ENCODE measurements at regions not wholly inside any gene's neighbourhood (a gene's known extent, or its start where the extent isn't known, plus 50 kb on each side); places are given as distances from the start of the nearest gene placed in this dataset.

DNA sequence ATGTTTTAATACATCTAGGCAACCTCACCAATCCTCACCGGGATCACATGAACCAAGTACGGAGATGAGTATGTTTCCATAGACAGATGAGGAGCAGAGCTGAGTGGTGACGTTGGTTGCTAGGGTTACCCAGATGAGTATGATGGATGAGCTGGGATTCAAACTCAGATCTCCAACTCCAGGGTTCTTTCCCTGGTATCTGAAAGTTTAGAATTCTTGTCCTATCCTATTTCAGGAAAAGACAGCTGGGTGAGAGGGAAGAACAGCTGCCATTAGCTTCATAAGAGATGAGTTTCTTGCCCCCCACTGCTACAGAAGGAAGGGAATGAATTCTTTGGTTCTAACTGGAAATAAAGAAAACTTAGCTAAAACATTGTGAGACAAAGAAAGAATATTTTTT lies 728.9 kb upstream of the TBX3 start:
- no peak for DNase-seq

DNA sequence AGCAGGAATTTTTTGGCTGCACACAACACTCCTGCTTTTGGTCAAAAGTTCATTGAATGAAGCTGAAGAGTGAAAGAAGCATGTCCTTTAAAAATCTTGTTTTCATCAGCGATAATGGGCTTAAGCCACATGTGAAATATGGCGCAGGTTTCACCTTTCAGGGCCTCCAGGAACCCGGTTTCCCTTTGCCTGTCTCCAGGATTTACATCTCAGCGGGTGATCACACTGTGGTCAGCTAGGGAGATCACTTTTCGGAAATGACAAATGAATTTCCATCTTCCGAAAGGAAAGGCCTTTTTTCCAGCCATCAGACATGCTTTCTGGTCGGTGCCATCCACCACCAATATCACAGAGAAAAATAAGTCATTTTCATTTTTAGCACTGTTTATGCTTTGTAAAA lies 727.1 kb upstream of the TBX3 start:
- no peak for DNase-seq

DNA sequence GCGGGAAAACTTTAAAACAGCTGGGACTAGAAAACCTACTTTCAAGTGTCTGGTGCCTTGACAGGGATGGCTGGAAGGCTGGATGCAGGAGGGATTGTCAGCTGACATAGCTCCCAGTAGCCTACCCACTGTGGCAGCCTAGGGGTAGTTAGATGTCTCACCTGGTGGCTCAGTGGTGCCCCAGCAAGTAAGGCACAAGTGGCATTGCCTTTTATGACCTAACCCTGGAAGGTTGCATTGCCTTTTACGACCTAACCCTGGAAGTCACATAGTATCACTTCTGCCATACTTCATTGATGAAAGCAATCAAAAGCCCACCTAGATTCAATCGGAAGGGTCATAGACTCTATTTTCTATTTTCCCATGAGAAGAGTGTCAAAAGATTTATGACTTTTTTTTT lies 724.7 kb upstream of the TBX3 start:
- DNase-seq, result no peak

DNA sequence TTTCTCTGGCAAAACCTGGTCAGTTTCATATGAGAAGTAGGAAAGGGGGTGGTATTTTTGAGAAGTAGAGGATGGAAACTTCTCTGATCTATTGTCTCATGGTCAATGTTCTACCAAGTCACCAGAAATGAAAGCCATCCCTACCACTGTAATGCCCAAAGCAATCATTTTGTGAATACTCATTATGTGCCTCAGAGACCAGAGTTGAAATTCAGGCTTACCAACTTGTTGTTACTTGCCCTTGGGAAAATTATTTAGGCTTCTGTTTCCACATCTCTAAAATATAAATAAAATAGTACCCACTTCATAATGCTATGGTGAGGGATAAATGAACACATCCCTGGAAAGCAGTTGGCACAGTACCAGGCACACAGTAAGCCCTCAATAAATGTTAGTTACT lies 723.7 kb upstream of the TBX3 start:
- DNase-seq, result no peak

DNA sequence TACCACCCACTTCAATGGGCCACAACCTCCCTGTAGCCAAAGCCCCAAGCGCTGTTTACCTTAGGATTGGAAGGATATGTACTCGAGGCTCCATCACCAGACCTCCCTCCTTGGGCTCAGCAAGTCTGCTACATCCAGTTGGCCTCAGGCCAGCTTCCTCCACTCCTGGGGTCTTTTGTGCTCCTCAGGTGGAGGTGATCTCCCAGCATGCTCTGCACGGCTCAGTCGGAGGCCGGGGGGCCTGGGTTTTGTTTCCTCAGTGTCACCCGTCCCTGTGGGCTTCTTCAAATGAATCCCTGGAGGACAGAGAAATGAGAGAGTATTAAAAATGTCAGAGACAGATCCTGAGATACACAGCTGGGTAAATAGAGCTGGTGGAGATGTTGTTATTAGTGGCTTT lies 723.1 kb upstream of the TBX3 start:
- peak; percentile 52 for DNase-seq

DNA sequence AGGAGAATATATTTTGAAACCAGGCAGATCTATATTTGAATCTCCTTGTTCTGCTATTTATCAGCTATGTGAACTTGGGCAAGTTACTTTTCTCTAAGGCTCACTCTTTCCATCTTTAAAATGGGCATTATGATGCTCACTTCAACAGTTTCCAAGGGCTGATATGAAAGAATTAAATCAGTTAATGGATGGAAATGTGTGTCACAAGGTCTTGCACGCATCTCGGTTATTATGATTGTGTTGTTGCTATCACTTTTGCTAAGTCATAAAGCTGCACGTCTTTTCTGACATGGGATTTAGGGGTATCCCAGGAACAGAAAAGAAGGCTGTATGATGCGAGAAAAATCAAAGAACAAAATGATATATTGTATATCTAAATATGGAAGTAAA lies 721.5 kb upstream of the TBX3 start:
- no peak for DNase-seq

DNA sequence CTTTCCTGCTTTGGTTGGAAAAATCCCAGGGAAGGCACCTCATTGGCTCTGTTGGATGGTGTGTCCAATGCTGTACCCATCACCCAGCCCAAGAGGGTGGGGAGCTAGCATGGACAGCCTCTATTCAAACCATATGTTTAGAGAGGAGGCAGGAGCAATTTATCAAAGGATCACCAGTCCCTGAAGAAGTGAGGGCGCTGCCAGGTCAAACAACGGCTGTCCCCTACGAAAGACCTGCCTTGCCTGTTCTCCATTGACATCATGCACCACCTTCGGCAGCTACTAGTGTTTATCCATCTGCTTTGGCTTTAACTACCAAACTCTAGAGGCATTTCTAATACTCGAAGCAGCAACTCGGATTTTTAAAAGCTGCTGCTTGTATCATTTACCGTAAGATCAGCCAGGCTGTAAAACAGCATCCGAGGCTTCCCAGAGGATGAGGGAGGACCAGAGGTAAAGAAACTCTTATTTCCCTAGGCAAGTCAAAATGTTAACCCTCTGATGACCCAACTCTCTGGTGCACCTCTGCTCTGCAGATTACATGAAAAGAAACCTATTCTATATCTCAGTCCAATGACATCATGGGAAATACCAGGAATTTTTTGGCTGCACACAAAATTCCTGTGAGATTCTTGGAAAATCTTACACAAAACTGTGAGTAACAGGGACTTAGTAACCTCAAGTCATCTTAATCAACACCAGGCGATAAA lies 720.9 kb upstream of the TBX3 start:
- DNase-seq, result no peak

DNA sequence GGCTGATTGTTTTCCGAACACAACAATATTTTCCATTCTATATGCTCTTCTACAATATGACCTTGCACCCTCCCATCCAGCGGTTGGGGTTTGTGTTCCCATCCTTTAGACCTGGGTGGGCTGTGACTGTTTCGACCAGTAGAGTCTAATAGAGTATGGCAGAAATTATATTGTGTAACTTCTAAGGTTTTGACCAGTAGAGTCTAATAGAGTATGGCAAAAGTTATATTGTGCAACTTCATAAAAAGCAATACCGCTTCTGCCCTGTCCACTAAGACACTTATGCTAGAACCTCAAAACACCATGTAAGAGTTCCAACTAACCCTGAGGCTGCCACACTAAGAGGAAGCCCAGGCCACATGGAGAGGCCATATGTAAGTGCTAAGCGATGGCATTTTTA lies 719.7 kb upstream of the TBX3 start:
- DNase-seq, result no peak

DNA sequence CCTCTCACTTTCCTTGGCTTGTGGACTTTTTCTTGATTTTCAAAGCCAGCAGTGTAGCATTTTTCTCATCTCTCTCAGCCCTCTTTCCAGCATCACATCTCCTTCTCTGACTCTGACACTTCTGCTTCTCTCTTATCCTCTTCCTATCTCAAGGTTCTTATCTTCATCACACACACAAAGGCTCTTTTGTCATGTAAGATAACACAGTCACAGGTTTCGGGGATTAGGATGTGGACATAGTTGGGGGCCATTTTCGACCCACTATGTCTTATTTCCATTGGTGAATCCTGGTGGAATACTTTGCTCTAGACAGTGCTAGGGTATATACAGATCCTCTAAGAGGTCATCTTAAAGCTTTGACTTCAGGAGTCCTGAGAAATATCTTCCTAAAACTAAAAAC lies 719.3 kb upstream of the TBX3 start:
- no peak for DNase-seq

DNA sequence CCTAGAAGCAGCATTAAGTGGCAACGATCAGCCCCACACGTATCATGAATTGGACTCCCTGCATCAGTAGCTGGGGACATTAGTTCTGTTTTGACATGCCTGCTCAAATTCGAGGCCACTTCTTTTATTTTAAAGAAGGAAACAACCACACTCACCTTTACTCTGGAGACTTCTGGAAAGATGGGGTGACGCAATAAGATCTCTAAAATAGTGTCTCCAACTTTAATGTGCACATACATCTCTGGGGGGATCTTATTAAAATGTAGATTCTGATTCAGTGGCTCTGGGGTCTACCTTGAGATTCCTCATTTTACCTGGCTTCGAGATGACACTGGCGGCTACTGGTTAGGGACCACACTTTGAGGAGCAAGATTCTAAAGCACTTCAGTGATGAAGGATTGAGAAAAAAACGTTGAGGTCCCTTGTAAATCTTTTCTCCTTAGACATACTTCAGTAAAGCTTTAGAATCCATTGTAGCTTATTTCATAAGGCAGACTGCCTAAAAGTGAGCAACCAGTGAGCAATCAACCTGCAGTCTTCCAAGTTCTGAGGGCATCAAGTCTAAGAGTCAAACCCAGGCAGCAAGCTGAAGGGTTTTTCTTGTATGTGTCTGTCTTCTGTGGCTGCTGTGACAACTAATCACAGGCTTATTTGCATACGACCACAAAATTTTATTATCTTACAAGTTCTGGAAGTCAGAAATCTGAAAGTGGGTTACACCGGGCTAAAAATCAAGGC lies 718.6 kb upstream of the TBX3 start:
- DNase-seq, result no peak

DNA sequence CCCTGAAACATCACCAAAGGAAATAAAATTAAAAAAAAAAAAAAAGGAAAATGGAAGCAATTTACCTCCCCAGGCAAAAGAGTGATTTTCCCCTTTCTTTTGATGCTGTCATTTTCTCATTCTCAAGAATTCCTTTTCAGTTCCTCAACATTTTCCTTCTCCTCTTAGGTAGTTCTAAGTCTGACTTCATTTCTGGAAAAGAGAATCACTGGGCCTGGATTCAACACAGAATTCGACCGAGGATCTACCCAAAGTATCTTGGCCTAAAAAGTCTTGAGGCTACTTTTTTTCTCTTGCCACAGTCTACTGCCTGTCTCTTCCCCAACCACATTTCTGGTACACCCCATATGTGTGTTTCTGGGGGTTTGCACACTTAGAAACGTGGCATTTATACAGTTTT lies 717.8 kb upstream of the TBX3 start:
- no peak for DNase-seq

DNA sequence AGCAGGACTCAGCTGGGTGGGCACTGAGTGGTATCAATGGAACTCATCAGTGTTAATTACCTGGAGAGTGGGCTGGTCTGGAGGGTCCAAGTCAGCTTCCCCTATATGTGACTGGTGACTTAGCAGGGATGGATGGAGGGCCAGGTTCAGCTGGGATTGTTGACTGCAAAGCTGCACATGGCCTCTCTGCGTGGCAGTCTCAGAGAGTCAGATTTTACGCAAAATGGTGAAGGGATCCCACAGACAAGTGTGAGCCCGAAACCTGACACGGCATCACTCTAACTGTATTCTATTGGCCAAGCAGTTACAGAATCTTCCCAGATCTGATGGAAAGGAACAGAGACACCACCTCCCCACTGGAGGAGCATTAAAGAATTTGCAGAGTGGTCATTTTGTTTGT lies 716.0 kb upstream of the TBX3 start:
- DNase-seq, result no peak

DNA sequence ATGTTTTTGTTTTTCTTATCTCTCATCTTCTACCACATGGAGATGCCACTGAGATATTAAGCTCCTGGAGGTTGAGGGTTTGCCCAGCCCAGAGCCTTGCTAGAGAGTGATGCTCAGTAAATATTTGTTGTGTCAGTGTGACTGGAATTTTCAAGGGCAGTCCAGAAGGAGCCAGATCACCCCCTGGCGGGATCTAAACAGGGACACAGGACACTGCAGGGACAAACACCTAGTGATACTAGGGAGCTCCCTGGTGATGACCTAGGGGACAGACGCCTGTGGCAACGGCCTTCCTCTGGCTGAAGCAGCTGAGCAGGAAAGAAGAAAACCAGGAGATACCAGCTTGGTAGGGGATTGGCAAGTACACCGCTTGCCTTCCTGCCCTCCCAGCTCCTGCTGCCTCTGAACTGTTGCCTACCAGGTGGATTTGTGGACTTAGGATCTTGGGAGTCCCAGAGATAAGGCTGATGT lies 714.4 kb upstream of the TBX3 start:
- DNase-seq, result peak; percentile 34

DNA sequence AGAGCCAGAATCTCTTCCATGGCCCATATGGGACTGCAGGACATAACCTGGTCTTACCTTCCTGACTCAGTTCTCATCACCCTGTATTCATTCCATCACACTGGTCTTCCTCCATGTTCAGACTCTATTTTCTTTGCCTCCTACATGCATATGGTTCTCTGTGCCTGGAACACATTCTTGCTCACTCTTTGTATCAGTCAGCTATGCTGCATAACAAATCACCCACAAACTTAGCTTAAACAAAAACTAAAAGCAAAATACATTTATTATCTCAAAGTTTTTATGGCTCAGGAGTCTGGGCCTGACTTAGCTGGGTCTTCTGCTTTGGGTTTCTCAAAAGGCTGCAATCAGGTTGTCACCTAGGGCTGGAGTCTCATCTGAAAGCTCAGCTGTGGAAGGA lies 712.6 kb upstream of the TBX3 start:
- no peak for DNase-seq

DNA sequence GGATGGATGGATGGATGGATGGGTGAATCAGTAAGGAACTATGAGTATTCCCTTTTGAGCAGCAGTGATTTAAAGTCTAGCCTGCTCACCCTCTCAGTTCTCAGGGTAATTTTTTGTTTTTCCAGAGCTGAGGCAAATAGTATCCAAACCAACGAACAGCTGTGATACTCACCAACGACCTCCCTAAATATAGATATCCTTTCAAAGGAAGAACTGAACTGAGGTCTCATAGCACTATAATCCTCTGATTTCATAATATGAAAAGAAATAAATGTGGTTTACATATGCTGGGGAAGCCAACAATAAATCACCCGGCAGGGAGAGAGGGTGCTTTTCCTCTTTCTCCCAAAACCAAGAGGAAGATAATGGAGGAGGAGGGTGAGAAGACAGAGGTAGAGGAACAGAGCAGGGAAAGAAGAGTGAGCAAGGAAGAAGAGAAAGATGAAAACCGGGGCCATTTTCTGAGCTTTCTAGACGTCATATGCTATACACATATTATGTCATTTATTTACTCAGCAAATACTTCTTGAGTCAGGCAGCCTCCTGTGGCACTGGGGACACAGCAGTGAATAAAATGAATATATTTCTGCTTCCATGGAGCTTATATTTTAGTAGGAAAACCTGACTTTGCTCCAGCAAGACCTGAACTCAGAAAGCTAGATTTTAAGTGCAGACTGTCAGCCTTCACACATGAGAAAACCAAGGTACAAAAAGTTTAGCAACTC lies 710.7 kb upstream of the TBX3 start:
- DNase-seq, result peak; percentile 18

DNA sequence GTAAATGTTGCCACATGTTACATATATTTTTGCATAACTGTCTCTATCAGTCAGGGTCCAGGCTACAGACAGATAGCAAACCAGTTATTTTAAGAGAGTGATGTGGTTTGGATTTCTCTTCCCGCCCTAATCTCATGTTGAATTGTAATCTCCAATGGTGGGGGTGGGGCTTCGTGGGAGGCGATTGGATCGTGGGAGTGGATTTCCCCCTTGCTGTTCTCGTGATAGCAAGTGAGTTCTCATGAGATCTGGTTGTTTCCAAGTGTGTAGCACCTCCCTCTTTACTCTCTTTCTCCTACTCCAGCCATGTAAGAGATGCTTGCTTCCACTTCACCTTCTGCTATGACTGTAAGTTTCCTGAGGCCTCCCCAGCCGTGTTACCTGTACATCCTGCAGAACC lies 704.2 kb upstream of the TBX3 start:
- DNase-seq, result no peak

DNA sequence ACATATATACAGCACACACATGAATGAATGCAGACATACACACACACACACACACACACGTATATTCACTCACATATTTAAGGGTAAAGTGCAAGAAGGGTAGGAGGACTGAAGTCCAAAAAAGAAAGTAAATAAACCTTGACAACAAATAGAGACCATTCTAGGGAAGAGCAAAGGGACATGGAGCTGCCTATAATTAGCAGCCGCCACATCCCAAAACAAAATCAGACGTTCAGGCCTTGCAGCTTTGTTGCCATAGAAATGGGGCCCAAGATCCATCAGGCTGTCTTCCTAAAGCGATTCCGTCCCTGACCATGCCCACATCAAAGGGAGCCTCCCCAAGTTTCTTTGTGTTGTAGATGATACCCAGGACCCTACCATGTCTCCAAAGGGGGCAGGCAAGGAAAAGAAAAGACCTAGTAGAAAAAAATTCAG lies 703.5 kb upstream of the TBX3 start:
- DNase-seq, result no peak

DNA sequence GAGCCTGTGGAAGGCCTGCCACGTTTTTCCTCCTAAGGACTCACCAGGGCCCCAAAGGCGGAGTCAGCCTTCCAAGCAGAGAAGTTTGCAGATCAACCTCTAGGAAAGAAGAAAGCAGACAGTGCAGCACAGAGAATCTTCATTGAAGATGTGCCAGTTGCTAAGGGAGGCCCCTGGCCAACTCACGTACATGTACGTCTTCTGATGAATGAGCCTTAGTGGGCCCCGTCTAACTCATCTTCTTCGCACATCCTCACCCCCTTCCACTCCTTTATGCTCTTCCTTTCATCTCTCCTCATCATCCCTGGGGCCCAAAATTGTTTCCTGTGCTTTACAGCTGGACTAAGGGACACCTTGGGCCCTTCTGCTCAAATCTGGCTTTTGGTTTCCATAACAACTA lies 703.0 kb upstream of the TBX3 start:
- DNase-seq, result no peak

DNA sequence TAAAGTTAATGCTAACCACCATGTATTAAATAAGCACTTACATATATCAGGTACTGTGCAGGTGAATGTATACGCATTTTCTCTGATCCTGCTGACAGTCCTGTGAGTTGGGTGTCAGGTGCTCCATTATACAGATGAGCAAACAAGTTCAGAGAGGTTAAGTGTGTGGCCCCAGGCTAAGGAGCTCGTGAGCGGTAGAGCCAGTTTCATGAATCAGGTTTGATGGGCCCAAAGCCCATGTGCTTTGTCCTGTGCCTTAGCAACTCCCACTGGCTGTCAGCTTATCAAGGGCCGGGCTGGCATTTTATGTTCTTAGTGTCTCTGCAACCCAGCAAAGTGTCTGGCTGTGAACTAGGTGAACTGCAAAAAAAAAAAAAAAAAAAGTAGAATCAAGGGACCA lies 701.2 kb upstream of the TBX3 start:
- DNase-seq, result no peak

DNA sequence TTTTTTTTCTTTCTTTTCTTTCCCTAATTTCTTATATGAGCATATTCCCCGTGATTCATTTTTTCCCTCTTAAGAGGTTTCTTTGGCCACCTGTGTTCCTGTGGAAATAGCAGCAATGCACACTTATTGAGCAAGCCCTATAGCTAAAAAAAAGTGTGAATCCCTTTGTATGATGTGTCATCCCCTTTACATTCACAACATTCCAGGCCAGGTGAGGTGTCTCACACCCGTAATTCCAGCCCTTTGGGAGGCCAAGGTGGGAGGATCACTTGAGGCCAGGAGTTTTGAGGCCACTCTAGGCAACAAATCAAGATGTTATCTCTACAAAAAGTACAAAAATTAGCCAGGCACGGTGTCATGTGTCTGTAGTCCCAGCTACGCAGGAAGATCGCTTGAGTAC lies 700.4 kb upstream of the TBX3 start:
- DNase-seq, result no peak

DNA sequence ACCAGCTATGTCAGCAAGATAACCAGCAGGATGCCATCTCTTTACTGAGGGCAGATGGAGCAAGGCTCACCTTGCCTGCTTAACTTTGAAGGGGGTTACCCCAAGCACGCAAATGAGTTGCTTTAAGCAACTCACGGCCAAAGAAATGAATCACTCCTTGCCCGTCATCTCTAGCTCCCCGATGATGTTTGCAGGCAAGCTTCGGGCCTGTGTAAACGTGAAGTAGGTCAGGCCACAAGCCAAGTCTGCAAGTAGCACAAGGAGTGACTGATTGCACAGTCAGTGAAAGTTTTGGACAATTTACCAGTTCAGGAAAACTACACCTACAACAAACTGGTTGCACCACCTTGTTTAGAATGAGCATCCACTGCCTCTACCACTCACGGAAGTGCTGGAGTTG lies 699.7 kb upstream of the TBX3 start:
- no peak for DNase-seq

DNA sequence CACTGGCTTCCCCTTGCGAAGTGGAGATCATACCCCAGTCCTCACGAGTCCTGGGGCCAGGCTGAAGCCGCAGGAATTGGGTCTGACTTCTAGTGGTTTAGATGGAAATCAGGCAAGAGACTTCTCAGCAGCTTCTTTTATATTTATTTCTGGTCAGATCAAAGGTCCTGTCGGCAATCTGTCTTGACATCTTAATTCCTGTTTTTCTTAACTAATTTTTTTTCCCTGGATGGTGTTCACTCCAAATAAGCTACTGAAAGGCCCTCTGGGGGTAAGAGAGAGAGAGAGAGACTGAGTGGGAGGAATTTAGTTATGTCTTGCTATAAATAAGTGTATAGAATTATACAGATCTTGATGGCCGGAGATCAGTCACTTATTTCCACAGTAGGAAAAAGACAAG lies 698.7 kb upstream of the TBX3 start:
- no peak for DNase-seq

DNA sequence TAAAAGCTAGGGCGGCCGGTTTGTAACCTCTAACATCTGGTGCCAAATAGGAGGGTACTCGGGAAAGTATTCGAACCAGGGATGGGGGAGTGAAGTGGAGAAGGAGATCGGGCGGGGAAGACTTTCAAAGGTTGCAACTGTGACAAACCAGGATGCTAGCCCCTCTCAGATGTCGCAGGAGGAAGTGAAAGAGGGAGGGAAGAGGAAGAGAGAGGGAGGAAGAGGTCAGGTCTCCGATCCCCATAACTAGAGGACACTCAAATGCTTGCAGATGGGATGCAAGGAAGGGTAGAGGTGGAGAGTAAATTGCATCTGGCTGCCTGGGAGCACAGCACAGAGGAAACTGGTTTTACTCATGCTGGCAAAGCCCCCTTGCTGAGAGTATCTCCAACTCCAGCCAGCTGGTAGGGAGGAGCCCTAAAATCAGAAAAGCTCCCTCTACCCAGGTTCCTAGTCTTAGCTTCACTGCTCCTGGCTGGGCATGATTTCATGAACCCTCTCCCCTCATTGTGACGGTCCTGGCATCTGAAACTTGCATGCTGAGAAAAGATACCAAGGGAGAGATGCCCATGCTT lies 696.7 kb upstream of the TBX3 start:
- no peak for DNase-seq

DNA sequence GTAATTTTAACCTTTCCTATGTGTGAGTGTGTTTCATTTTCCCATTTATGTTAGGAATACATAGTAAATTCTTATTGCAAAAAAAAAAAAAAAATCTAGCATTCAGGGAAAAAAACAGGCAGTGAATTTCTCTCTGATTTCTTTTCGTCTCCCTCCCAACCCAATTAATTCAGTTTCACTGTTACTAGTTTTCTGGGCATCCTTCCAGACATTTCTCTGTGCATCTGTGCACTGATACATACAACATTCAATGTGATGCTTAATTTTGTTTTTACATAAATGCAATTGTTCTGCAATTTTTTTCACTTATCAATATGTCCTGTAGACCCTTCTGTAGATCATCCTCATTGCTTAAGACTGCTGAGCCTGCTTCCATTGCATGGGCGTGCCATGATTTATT lies 694.3 kb upstream of the TBX3 start:
- DNase-seq, result no peak

All from NCI-H1092 treated with DMSO at 0.1 percent for 48 hours (cell line).